ENCODE measurements at regions not wholly inside any gene's neighbourhood (a gene's known extent, or its start where the extent isn't known, plus 50 kb on each side); places are given as distances from the start of the nearest gene placed in this dataset.

- Histone ChIP-seq H3K79me2 (ENCODE audit: control insufficient read depth, insufficient read depth, low read length) (no peaks in the 10 kb centered on the region), H4K8ac (ENCODE audit: low read depth, low read length) (no peak overlapping the region), H3K18ac (ENCODE audit: low read length) (no peak overlapping the region), H3K4me2 (ENCODE audit: low read length) (no peak overlapping the region), H3K23ac (ENCODE audit: low read length) (no peak overlapping the region), H3K9ac (ENCODE audit: low read length) (no peak overlapping the region), H3K56ac (ENCODE audit: low read length) (no peak overlapping the region), H2AK5ac (ENCODE audit: low read length) (no peak overlapping the region), H4K5ac (ENCODE audit: low read length) (no peak overlapping the region), H2BK5ac (ENCODE audit: low read length) (no peak overlapping the region), H3K27me3 (ENCODE audit: insufficient read depth, low read length, poor library complexity) (no peaks in the 10 kb centered on the region), H3K4ac (ENCODE audit: low read depth, low read length) (no peak overlapping the region), H3K4me1 (ENCODE audit: control insufficient read depth, low read depth, low read length) (no peaks in the 10 kb centered on the region), H2BK120ac (ENCODE audit: low read depth, low read length) (no peak overlapping the region), H3K4me3 (ENCODE audit: low read length) (no peak overlapping the region), H3K79me1 (ENCODE audit: low read length) (no peaks in the 10 kb centered on the region), H2BK15ac (replicated peaks; ENCODE audit: low read depth) (no peak overlapping the region), H3K36me3 (ENCODE audit: control insufficient read depth, insufficient read depth, low read length) (no peaks in the 10 kb centered on the region), H3K27ac (ENCODE audit: low read depth, low read length) (no peak overlapping the region)
- no peak for DNase-seq
- no CpG with 5 or more reads among the region's 1 CpG for WGBS (ENCODE audit: extremely low coverage, insufficient coverage, low lambda C conversion rate)
Observed at GRCh38 chrX:85504381-85504780, 124.9 kb upstream of the POF1B start.

GRCh38 chrX:85503258-85504158 is 124.0 kb upstream of the POF1B start:
- no peaks in the 10 kb centered on the region for H3K79me1 ChIP-seq (ENCODE audit: low read length)
- H3K4me1 ChIP-seq (ENCODE audit: control insufficient read depth, low read depth, low read length), result no peaks in the 10 kb centered on the region
- no peak overlapping the region for H2BK15ac ChIP-seq (replicated peaks; ENCODE audit: low read depth)
- H3K27ac ChIP-seq (ENCODE audit: low read depth, low read length), result no peak overlapping the region
- no peak overlapping the region for H2BK120ac ChIP-seq (ENCODE audit: low read depth, low read length)
- DNase-seq, result peak; percentile 0
- H4K8ac ChIP-seq (ENCODE audit: low read depth, low read length), result no peak overlapping the region
- no CpG with 5 or more reads among the region's 6 CpGs for WGBS (ENCODE audit: extremely low coverage, insufficient coverage, low lambda C conversion rate)
- H4K5ac ChIP-seq (ENCODE audit: low read length), result no peak overlapping the region
- H2BK5ac ChIP-seq (ENCODE audit: low read length), result no peak overlapping the region
- no peaks in the 10 kb centered on the region for H3K27me3 ChIP-seq (ENCODE audit: insufficient read depth, low read length, poor library complexity)
- H3K79me2 ChIP-seq (ENCODE audit: control insufficient read depth, insufficient read depth, low read length), result no peaks in the 10 kb centered on the region
- H3K4me3 ChIP-seq (ENCODE audit: low read length), result no peak overlapping the region
- no peak overlapping the region for H3K9ac ChIP-seq (ENCODE audit: low read length)
- no peak overlapping the region for H3K56ac ChIP-seq (ENCODE audit: low read length)
- H3K23ac ChIP-seq (ENCODE audit: low read length), result no peak overlapping the region
- no peak overlapping the region for H2AK5ac ChIP-seq (ENCODE audit: low read length)
- H3K4me2 ChIP-seq (ENCODE audit: low read length), result no peak overlapping the region
- no peaks in the 10 kb centered on the region for H3K36me3 ChIP-seq (ENCODE audit: control insufficient read depth, insufficient read depth, low read length)
- H3K18ac ChIP-seq (ENCODE audit: low read length), result no peak overlapping the region
- H3K4ac ChIP-seq (ENCODE audit: low read depth, low read length), result no peak overlapping the region

- no peak overlapping the region for H2BK15ac ChIP-seq (replicated peaks; ENCODE audit: low read depth)
- no peaks in the 10 kb centered on the region for H3K36me3 ChIP-seq (ENCODE audit: control insufficient read depth, insufficient read depth, low read length)
- no peak overlapping the region for H3K9ac ChIP-seq (ENCODE audit: low read length)
- no peak overlapping the region for H4K5ac ChIP-seq (ENCODE audit: low read length)
- no peak overlapping the region for H3K56ac ChIP-seq (ENCODE audit: low read length)
- no peak overlapping the region for H3K4ac ChIP-seq (ENCODE audit: low read depth, low read length)
- no peak overlapping the region for H3K4me3 ChIP-seq (ENCODE audit: low read length)
- no peak overlapping the region for H3K27ac ChIP-seq (ENCODE audit: low read depth, low read length)
- H2AK5ac ChIP-seq (ENCODE audit: low read length), result no peak overlapping the region
- no peak overlapping the region for H2BK5ac ChIP-seq (ENCODE audit: low read length)
- no peak overlapping the region for H3K4me2 ChIP-seq (ENCODE audit: low read length)
- H3K18ac ChIP-seq (ENCODE audit: low read length), result no peak overlapping the region
- no peaks in the 10 kb centered on the region for H3K4me1 ChIP-seq (ENCODE audit: control insufficient read depth, low read depth, low read length)
- no peak overlapping the region for H4K8ac ChIP-seq (ENCODE audit: low read depth, low read length)
- H3K79me1 ChIP-seq (ENCODE audit: low read length), result no peaks in the 10 kb centered on the region
- no peaks in the 10 kb centered on the region for H3K79me2 ChIP-seq (ENCODE audit: control insufficient read depth, insufficient read depth, low read length)
- no peak overlapping the region for H3K23ac ChIP-seq (ENCODE audit: low read length)
- DNase-seq, result no peak
- H3K27me3 ChIP-seq (ENCODE audit: insufficient read depth, low read length, poor library complexity), result no peaks in the 10 kb centered on the region
- WGBS (ENCODE audit: extremely low coverage, insufficient coverage, low lambda C conversion rate), result no CpG with 5 or more reads among the region's 3 CpGs
- H2BK120ac ChIP-seq (ENCODE audit: low read depth, low read length), result no peak overlapping the region
Observed at GRCh38 chrX:85501349-85501748, 121.9 kb upstream of the POF1B start.

- Histone ChIP-seq H4K5ac (ENCODE audit: low read length) (no peak overlapping the region), H3K4me2 (ENCODE audit: low read length) (no peak overlapping the region), H3K79me2 (ENCODE audit: control insufficient read depth, insufficient read depth, low read length) (no peaks in the 10 kb centered on the region), H3K4ac (ENCODE audit: low read depth, low read length) (no peak overlapping the region), H2BK15ac (replicated peaks; ENCODE audit: low read depth) (no peak overlapping the region), H3K18ac (ENCODE audit: low read length) (no peak overlapping the region), H3K27me3 (ENCODE audit: insufficient read depth, low read length, poor library complexity) (no peaks in the 10 kb centered on the region), H3K56ac (ENCODE audit: low read length) (no peak overlapping the region), H2BK5ac (ENCODE audit: low read length) (no peak overlapping the region), H3K36me3 (ENCODE audit: control insufficient read depth, insufficient read depth, low read length) (no peaks in the 10 kb centered on the region), H3K27ac (ENCODE audit: low read depth, low read length) (no peak overlapping the region), H2AK5ac (ENCODE audit: low read length) (no peak overlapping the region), H4K8ac (ENCODE audit: low read depth, low read length) (no peak overlapping the region), H3K4me1 (ENCODE audit: control insufficient read depth, low read depth, low read length) (no peaks in the 10 kb centered on the region), H3K4me3 (ENCODE audit: low read length) (no peak overlapping the region), H3K79me1 (ENCODE audit: low read length) (no peaks in the 10 kb centered on the region), H3K9ac (ENCODE audit: low read length) (no peak overlapping the region), H2BK120ac (ENCODE audit: low read depth, low read length) (no peak overlapping the region), H3K23ac (ENCODE audit: low read length) (no peak overlapping the region)
- no CpG with 5 or more reads among the region's 1 CpG for WGBS (ENCODE audit: extremely low coverage, insufficient coverage, low lambda C conversion rate)
- peak; percentile 57 for DNase-seq
Observed at GRCh38 chrX:85499400-85499799, 119.9 kb upstream of the POF1B start.

DNA sequence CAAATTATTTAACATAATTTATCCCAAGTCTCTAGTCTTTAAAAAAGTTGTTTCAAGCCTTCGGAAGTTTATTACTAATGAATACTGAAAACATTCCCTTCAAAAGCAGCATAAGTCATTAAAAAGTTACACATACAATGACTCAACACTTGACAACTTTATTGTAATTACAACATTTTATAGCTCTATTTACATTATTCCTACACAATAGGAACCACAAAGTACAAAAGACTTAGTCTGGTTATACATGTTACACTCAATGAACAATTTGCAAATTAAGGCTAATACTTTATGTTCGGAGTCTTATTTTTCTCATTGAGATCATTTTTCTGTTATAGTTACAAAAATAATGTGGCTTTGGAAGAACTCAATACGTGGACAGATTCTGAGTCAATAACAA is 114.4 kb upstream of the POF1B start:
- Histone ChIP-seq H3K4me3 (ENCODE audit: low read length) (no peak overlapping the region), H3K79me2 (ENCODE audit: control insufficient read depth, insufficient read depth, low read length) (no peaks in the 10 kb centered on the region), H2AK5ac (ENCODE audit: low read length) (no peak overlapping the region), H3K4ac (ENCODE audit: low read depth, low read length) (no peak overlapping the region), H2BK5ac (ENCODE audit: low read length) (no peak overlapping the region), H3K18ac (ENCODE audit: low read length) (no peak overlapping the region), H3K56ac (ENCODE audit: low read length) (no peak overlapping the region), H3K4me2 (ENCODE audit: low read length) (no peak overlapping the region), H3K4me1 (ENCODE audit: control insufficient read depth, low read depth, low read length) (no peaks in the 10 kb centered on the region), H2BK120ac (ENCODE audit: low read depth, low read length) (no peak overlapping the region), H3K23ac (ENCODE audit: low read length) (no peak overlapping the region), H3K36me3 (ENCODE audit: control insufficient read depth, insufficient read depth, low read length) (no peaks in the 10 kb centered on the region), H4K8ac (ENCODE audit: low read depth, low read length) (no peak overlapping the region), H4K5ac (ENCODE audit: low read length) (no peak overlapping the region), H3K27ac (ENCODE audit: low read depth, low read length) (no peak overlapping the region), H3K27me3 (ENCODE audit: insufficient read depth, low read length, poor library complexity) (no peaks in the 10 kb centered on the region), H3K9ac (ENCODE audit: low read length) (no peak overlapping the region), H2BK15ac (replicated peaks; ENCODE audit: low read depth) (no peak overlapping the region), H3K79me1 (ENCODE audit: low read length) (no peaks in the 10 kb centered on the region)
- DNase-seq, result no peak
- no CpG with 5 or more reads among the region's 3 CpGs for WGBS (ENCODE audit: extremely low coverage, insufficient coverage, low lambda C conversion rate)

GRCh38 chrX:85454295-85454694 is 74.8 kb upstream of the POF1B start:
- Histone ChIP-seq H3K4me1 (ENCODE audit: control insufficient read depth, low read depth, low read length) (no peaks in the 10 kb centered on the region), H3K4me2 (ENCODE audit: low read length) (no peak overlapping the region), H3K4ac (ENCODE audit: low read depth, low read length) (no peak overlapping the region), H4K5ac (ENCODE audit: low read length) (no peak overlapping the region), H3K79me1 (ENCODE audit: low read length) (no peaks in the 10 kb centered on the region), H2BK120ac (ENCODE audit: low read depth, low read length) (no peak overlapping the region), H3K18ac (ENCODE audit: low read length) (no peak overlapping the region), H3K56ac (ENCODE audit: low read length) (no peak overlapping the region), H3K79me2 (ENCODE audit: control insufficient read depth, insufficient read depth, low read length) (no peaks in the 10 kb centered on the region), H3K27ac (ENCODE audit: low read depth, low read length) (no peak overlapping the region), H3K36me3 (ENCODE audit: control insufficient read depth, insufficient read depth, low read length) (no peaks in the 10 kb centered on the region), H3K9ac (ENCODE audit: low read length) (no peak overlapping the region), H3K27me3 (ENCODE audit: insufficient read depth, low read length, poor library complexity) (no peaks in the 10 kb centered on the region), H2BK15ac (replicated peaks; ENCODE audit: low read depth) (no peak overlapping the region), H3K23ac (ENCODE audit: low read length) (no peak overlapping the region), H2BK5ac (ENCODE audit: low read length) (no peak overlapping the region), H4K8ac (ENCODE audit: low read depth, low read length) (no peak overlapping the region), H2AK5ac (ENCODE audit: low read length) (no peak overlapping the region), H3K4me3 (ENCODE audit: low read length) (no peak overlapping the region)
- no peak for DNase-seq
